ENCODE measurements at regions not wholly inside any gene's neighbourhood (a gene's known extent, or its start where the extent isn't known, plus 50 kb on each side); places are given as distances from the start of the nearest gene placed in this dataset.
"Not testable (repeated sequence)": the region's sequence is repeated elsewhere in the genome, so short reads cannot be mapped to it uniquely, and the experiment has no call there.

GRCh38 chr1:144518439-144518838 is 57.0 kb upstream of the NBPF15 start:
- not testable (repeated sequence) for H4K5ac ChIP-seq (ENCODE audit: insufficient read length, low read depth, low read length); H2AK5ac ChIP-seq (ENCODE audit: insufficient read length, low read length); H2BK5ac ChIP-seq (ENCODE audit: insufficient read length, low read length); H3K56ac ChIP-seq (ENCODE audit: insufficient read length, low read depth, low read length); H2BK15ac ChIP-seq (ENCODE audit: low read depth, low read length); H3K4me1 ChIP-seq (ENCODE audit: insufficient read depth, low read length); H3K79me1 ChIP-seq (ENCODE audit: insufficient read depth, low read depth, low read length, poor library complexity, severe bottlenecking); H2BK120ac ChIP-seq (ENCODE audit: low read depth, low read length, poor library complexity, severe bottlenecking); H3K27ac ChIP-seq (ENCODE audit: insufficient read length, low read depth, low read length); H4K20me1 ChIP-seq (ENCODE audit: control insufficient read depth, insufficient read depth, insufficient read length); H3K4me3 Mint-ChIP-seq; H4K91ac ChIP-seq (ENCODE audit: insufficient read length, low read depth, low read length); H4K8ac ChIP-seq (replicated peaks; ENCODE audit: insufficient read length, low read depth, low read length); H3K27ac Mint-ChIP-seq; H3T11ph ChIP-seq (ENCODE audit: low read length); H3K23me2 ChIP-seq (ENCODE audit: insufficient read length, low read depth, low read length, poor library complexity, severe bottlenecking); H3K27me3 Mint-ChIP-seq (ENCODE audit: low read depth); H2BK20ac ChIP-seq (ENCODE audit: low read depth, low read length, poor library complexity, severe bottlenecking); DNase-seq; H3K23ac ChIP-seq (ENCODE audit: insufficient read length, low read depth, low read length); H3K18ac ChIP-seq (ENCODE audit: insufficient read length, low read depth, low read length); H2AFZ ChIP-seq (ENCODE audit: low read length); H3K36me3 Mint-ChIP-seq (ENCODE audit: insufficient read depth in 1 of 3, low read depth in 3 of 3); H3K14ac ChIP-seq (ENCODE audit: insufficient read depth, low read length); H3K9me3 ChIP-seq (ENCODE audit: control insufficient read depth, low read depth, low read length); H3K9me3 Mint-ChIP-seq; H3K4me2 ChIP-seq (ENCODE audit: insufficient read depth, insufficient read length, low read length); H2BK12ac ChIP-seq (ENCODE audit: insufficient read length, low read depth, low read length); H3K4ac ChIP-seq (ENCODE audit: low read depth, low read length); H3K79me2 ChIP-seq (ENCODE audit: insufficient read depth, low read length); H3K9ac ChIP-seq (ENCODE audit: extremely low read depth, insufficient read length, low read length); H3K27me3 ChIP-seq (ENCODE audit: insufficient read depth, low read length)
- no CpG with 5 or more reads among the region's 9 CpGs for WGBS (ENCODE audit: extremely low coverage, insufficient read length, low lambda C conversion rate)
- peaks cover 6 to 11% of the 10 kb centered on the region in 2 experiments; a peak in 3 of 4 replicates for H3K4me1 Mint-ChIP-seq

GRCh38 chr1:144519528-144520189 is 58.2 kb upstream of the NBPF15 start:
- H2AFZ ChIP-seq (ENCODE audit: low read length); H2BK5ac ChIP-seq (ENCODE audit: insufficient read length, low read length); H3K14ac ChIP-seq (ENCODE audit: insufficient read depth, low read length); H3K9me3 ChIP-seq (ENCODE audit: control insufficient read depth, low read depth, low read length); H3K27ac Mint-ChIP-seq; DNase-seq; H3T11ph ChIP-seq (ENCODE audit: low read length); H3K23ac ChIP-seq (ENCODE audit: insufficient read length, low read depth, low read length); H3K18ac ChIP-seq (ENCODE audit: insufficient read length, low read depth, low read length); H2BK20ac ChIP-seq (ENCODE audit: low read depth, low read length, poor library complexity, severe bottlenecking); H3K23me2 ChIP-seq (ENCODE audit: insufficient read length, low read depth, low read length, poor library complexity, severe bottlenecking); H3K4me1 ChIP-seq (ENCODE audit: insufficient read depth, low read length); H2AK5ac ChIP-seq (ENCODE audit: insufficient read length, low read length); H3K4me2 ChIP-seq (ENCODE audit: insufficient read depth, insufficient read length, low read length); H3K79me2 ChIP-seq (ENCODE audit: insufficient read depth, low read length); H2BK15ac ChIP-seq (ENCODE audit: low read depth, low read length); H3K9me3 Mint-ChIP-seq; H2BK12ac ChIP-seq (ENCODE audit: insufficient read length, low read depth, low read length); H3K36me3 Mint-ChIP-seq (ENCODE audit: insufficient read depth in 1 of 3, low read depth in 3 of 3); H4K8ac ChIP-seq (replicated peaks; ENCODE audit: insufficient read length, low read depth, low read length); H4K20me1 ChIP-seq (ENCODE audit: control insufficient read depth, insufficient read depth, insufficient read length); H3K4ac ChIP-seq (ENCODE audit: low read depth, low read length); H3K27ac ChIP-seq (ENCODE audit: insufficient read length, low read depth, low read length); H3K4me3 Mint-ChIP-seq; H3K27me3 Mint-ChIP-seq (ENCODE audit: low read depth); H2BK120ac ChIP-seq (ENCODE audit: low read depth, low read length, poor library complexity, severe bottlenecking); H3K79me1 ChIP-seq (ENCODE audit: insufficient read depth, low read depth, low read length, poor library complexity, severe bottlenecking); H4K91ac ChIP-seq (ENCODE audit: insufficient read length, low read depth, low read length); H3K56ac ChIP-seq (ENCODE audit: insufficient read length, low read depth, low read length); H3K9ac ChIP-seq (ENCODE audit: extremely low read depth, insufficient read length, low read length); H4K5ac ChIP-seq (ENCODE audit: insufficient read length, low read depth, low read length); H3K27me3 ChIP-seq (ENCODE audit: insufficient read depth, low read length): not testable (repeated sequence)
- no CpG with 5 or more reads among the region's 12 CpGs for WGBS (ENCODE audit: extremely low coverage, insufficient read length, low lambda C conversion rate)
- H3K4me1 Mint-ChIP-seq, result peaks cover 6 to 11% of the 10 kb centered on the region in 2 experiments; a peak in 3 of 4 replicates

Measured in H9 (cell line).